HEK293 (cell line): ENCODE measurements at regions not wholly inside any gene's neighbourhood (a gene's known extent, or its start where the extent isn't known, plus 50 kb on each side); places are given as distances from the start of the nearest gene placed in this dataset.

Experiments used
- CTCF ChIA-PET: fragments of 350-600 bp; formaldehyde crosslinking; extraction: SDS; loops from one replicate; lab custom pipeline; 2021; ENCODE audit warnings: antibody characterized with exemption; lab: Yijun Ruan, JAX
- POLR2A ChIA-PET: fragments of 300-600 bp; formaldehyde crosslinking; extraction: SDS; loops from one replicate; lab custom pipeline; 2020; ENCODE audit warnings: antibody characterized with exemption, inconsistent platforms; lab: Yijun Ruan, JAX
- H3K27ac ChIP-seq: fragments of 200-500 bp; sonication (Bioruptor generic); 2 replicates; pipeline ENCODE4 v1.5.1; 2014; ENCODE audit warnings: low read depth, low read length, control low read depth, inconsistent platforms; ENCODE audit errors: extremely low read depth
- H3K36me3 ChIP-seq, 2 experiments: fragments of 200-500 bp in 1 of 2; sonication (Bioruptor generic) in 1 of 2; 1 replicate in 1 of 2; 2 replicates in 1 of 2; pipeline ENCODE4 v1.5.1; 2014 to 2017; ENCODE audit warnings: inconsistent platforms in 2 of 2, low read length in 2 of 2; ENCODE audit not compliant: control insufficient read depth in 2 of 2, insufficient read depth in 1 of 2
- H3K4me1 ChIP-seq: fragments of 200-500 bp; sonication (Bioruptor generic); 2 replicates; pipeline ENCODE4 v1.5.1; 2014; ENCODE audit warnings: mild to moderate bottlenecking, low read length, inconsistent platforms; ENCODE audit not compliant: control insufficient read depth, insufficient read depth
- H3K4me3 ChIP-seq: 2 replicates; pipeline ENCODE4 v1.5.1; 2011; ENCODE audit warnings: low read depth, mild to moderate bottlenecking, control low read depth, low read length, moderate library complexity
- H3K9me3 ChIP-seq: fragments of 200-500 bp; sonication (Bioruptor generic); 2 replicates; pipeline ENCODE4 v1.5.1; 2014; ENCODE audit warnings: low read depth, low read length, inconsistent platforms; ENCODE audit not compliant: control insufficient read depth, insufficient read depth
- BCL11B ChIP-seq: fragments of 450-650 bp; formaldehyde crosslinking; IDR thresholded peaks from 2 replicates; pipeline ENCODE4 v1.5.1; 2016; ENCODE audit warnings: low read depth, missing biosample characterization, missing genetic modification characterization
- CTCF ChIP-seq: fragments of 450-650 bp; formaldehyde crosslinking; IDR thresholded peaks from 2 replicates; pipeline ENCODE4 v1.5.1; 2016; ENCODE audit warnings: missing biosample characterization, missing genetic modification characterization
- EGR2 ChIP-seq: fragments of 450-650 bp; formaldehyde crosslinking; IDR thresholded peaks from 2 replicates; pipeline ENCODE4 v1.5.1; 2016; ENCODE audit warnings: low read depth, missing biosample characterization, missing genetic modification characterization
- KLF7 ChIP-seq: fragments of 450-650 bp; formaldehyde crosslinking; IDR thresholded peaks from 2 replicates; pipeline ENCODE4 v1.5.1; 2016; ENCODE audit warnings: missing biosample characterization, missing genetic modification characterization, borderline replicate concordance
- KLF8 ChIP-seq: fragments of 450-650 bp; formaldehyde crosslinking; IDR thresholded peaks from 2 replicates; pipeline ENCODE4 v1.5.1; 2016; ENCODE audit warnings: missing biosample characterization, missing genetic modification characterization
- SP2 ChIP-seq: fragments of 450-650 bp; formaldehyde crosslinking; IDR thresholded peaks from 2 replicates; pipeline ENCODE4 v1.5.1; 2016; ENCODE audit warnings: missing biosample characterization, missing genetic modification characterization
- ZIC2 ChIP-seq: fragments of 450-650 bp; formaldehyde crosslinking; IDR thresholded peaks from 2 replicates; pipeline ENCODE4 v1.5.1; 2016; ENCODE audit warnings: missing biosample characterization, missing genetic modification characterization
- ZNF10 ChIP-seq: fragments of 450-650 bp; formaldehyde crosslinking; IDR thresholded peaks from 2 replicates; pipeline ENCODE4 v1.5.1; 2017; ENCODE audit warnings: missing biosample characterization, missing genetic modification characterization
- ZNF184 ChIP-seq: fragments of 450-650 bp; IDR thresholded peaks from 2 replicates; pipeline ENCODE4 v1.5.1; 2018; ENCODE audit warnings: missing biosample characterization, mild to moderate bottlenecking, missing genetic modification characterization
- ZNF426 ChIP-seq: fragments of 450-650 bp; formaldehyde crosslinking; IDR thresholded peaks from 2 replicates; pipeline ENCODE4 v1.5.1; 2017; ENCODE audit warnings: missing biosample characterization, missing genetic modification characterization, mild to moderate bottlenecking, inconsistent platforms, moderate library complexity
- ZNF510 ChIP-seq: fragments of 450-650 bp; formaldehyde crosslinking; IDR thresholded peaks from 2 replicates; pipeline ENCODE4 v1.5.1; 2018; ENCODE audit warnings: mild to moderate bottlenecking, missing genetic modification characterization, missing biosample characterization; ENCODE audit not compliant: insufficient replicate concordance
- ZNF571 ChIP-seq: fragments of 450-650 bp; formaldehyde crosslinking; IDR thresholded peaks from 2 replicates; pipeline ENCODE4 v1.5.0; 2017; ENCODE audit warnings: missing biosample characterization, missing genetic modification characterization
- ZNF585B ChIP-seq: fragments of 450-650 bp; formaldehyde crosslinking; IDR thresholded peaks from 2 replicates; pipeline ENCODE4 v1.5.1; 2016; ENCODE audit warnings: missing biosample characterization, missing genetic modification characterization
- ZNF654 ChIP-seq: fragments of 450-650 bp; formaldehyde crosslinking; IDR thresholded peaks from 2 replicates; pipeline ENCODE4 v1.5.1; 2016; ENCODE audit warnings: low read depth, missing biosample characterization, missing genetic modification characterization
- ZNF660 ChIP-seq: fragments of 450-650 bp; IDR thresholded peaks from 2 replicates; pipeline ENCODE4 v1.5.1; 2018; ENCODE audit warnings: missing biosample characterization, mild to moderate bottlenecking, missing genetic modification characterization
- ZNF776 ChIP-seq: fragments of 450-650 bp; formaldehyde crosslinking; IDR thresholded peaks from 2 replicates; pipeline ENCODE4 v1.5.0; 2017; ENCODE audit warnings: missing biosample characterization, missing genetic modification characterization, borderline replicate concordance
- ZNF785 ChIP-seq: fragments of 450-650 bp; formaldehyde crosslinking; IDR thresholded peaks from 2 replicates; pipeline ENCODE4 v1.5.1; 2016; ENCODE audit warnings: missing biosample characterization, missing genetic modification characterization
- TF ChIP-seq, protein P1 (sequence below): fragments of 450-650 bp; formaldehyde crosslinking; IDR thresholded peaks from 2 replicates; pipeline ENCODE4 v1.5.1; 2016; ENCODE audit warnings: missing biosample characterization, missing genetic modification characterization, borderline replicate concordance
- TF ChIP-seq, protein P2 (sequence below): fragments of 450-650 bp; formaldehyde crosslinking; IDR thresholded peaks from 2 replicates; pipeline ENCODE4 v1.5.1; 2016; ENCODE audit warnings: missing biosample characterization, missing genetic modification characterization

DNA sequence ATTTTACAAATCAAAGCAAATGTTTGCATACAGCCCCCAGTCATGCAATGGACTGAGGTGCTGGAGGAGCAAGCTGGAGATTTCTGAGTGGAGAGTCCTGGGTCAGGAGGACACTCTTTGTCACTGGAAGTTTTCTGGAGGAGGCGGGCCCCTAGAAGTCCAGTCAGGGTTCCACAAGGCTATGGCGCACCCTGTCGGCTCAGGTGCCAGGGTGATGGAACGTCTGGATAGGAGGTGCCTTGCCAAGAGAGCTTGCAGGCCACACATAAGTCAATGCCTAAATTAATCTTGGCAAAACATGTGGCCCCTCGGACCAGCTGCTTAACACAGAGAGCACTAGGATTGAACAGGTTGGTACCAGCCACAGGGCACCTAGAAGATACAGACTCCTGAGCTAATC, 174.7 kb upstream of the CADM1 start:
- CTCF ChIA-PET = interaction anchor here (0.5 to 1.7 kb wide), 29 partner anchors 8 to 938 kb away, joined by 3 to 12 read pairs (median 3); partner anchors contain the start of gene CADM1
- POLR2A ChIA-PET = interaction anchor here (1.3 kb wide), 1 partner anchor 174 kb away, joined by 6 read pairs; the partner anchor contains the start of gene CADM1
- H3K9me3 ChIP-seq = no peaks in the 10 kb centered on the region

DNA sequence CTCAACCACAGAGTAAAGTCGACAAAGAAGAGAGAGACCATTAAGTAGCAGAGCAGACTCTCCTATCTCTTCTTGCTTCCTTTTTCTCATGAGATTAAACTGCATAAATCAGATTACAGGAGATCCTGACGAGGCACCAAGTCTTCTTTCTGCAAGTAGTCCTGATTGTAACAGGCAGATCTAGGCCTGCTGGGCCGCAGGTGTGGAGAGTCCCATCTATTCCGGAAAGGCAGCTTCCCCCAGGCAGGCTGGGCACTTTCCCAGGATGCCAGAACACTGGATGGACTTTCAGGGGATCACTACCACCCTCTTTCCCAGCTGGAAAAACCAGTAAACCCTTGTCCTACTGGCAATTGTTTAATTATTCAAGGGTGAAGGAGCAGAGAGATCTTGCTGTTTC, 173.0 kb upstream of the CADM1 start:
- CTCF ChIA-PET = interaction anchor here (0.6 kb wide), 1 partner anchor 354 kb away, joined by 4 read pairs; no protein-coding TSS in a partner anchor
- Histone ChIP-seq H3K9me3 (no peaks in the 10 kb centered on the region), H3K4me1 (no peaks in the 10 kb centered on the region), H3K27ac (no peak overlapping the region), H3K36me3 (no peaks in the 10 kb centered on the region)
- TF ChIP-seq KLF8 (no peak), ZNF510 (tag by site-specific recombination) (no peak), SP2 (tag by site-specific recombination) (no peak), ZNF785 (tag by site-specific recombination) (no peak), ZNF654 (tag by site-specific recombination) (no peak), ZNF776 (tag by site-specific recombination) (no peak), CTCF (tag by site-specific recombination) (no peak), EGR2 (tag by site-specific recombination) (no peak), BCL11B (tag by site-specific recombination) (no peak), ZIC2 (tag by site-specific recombination) (no peak), ZNF184 (no peak), ZNF426 (tag by site-specific recombination) (no peak), ZNF571 (no peak), ZNF10 (no peak), ZNF585B (tag by site-specific recombination) (no peak), ZNF660 (tag by site-specific recombination) (no peak), KLF7 (tag by site-specific recombination) (no peak)
- TF ChIP-seq, protein P1, sequence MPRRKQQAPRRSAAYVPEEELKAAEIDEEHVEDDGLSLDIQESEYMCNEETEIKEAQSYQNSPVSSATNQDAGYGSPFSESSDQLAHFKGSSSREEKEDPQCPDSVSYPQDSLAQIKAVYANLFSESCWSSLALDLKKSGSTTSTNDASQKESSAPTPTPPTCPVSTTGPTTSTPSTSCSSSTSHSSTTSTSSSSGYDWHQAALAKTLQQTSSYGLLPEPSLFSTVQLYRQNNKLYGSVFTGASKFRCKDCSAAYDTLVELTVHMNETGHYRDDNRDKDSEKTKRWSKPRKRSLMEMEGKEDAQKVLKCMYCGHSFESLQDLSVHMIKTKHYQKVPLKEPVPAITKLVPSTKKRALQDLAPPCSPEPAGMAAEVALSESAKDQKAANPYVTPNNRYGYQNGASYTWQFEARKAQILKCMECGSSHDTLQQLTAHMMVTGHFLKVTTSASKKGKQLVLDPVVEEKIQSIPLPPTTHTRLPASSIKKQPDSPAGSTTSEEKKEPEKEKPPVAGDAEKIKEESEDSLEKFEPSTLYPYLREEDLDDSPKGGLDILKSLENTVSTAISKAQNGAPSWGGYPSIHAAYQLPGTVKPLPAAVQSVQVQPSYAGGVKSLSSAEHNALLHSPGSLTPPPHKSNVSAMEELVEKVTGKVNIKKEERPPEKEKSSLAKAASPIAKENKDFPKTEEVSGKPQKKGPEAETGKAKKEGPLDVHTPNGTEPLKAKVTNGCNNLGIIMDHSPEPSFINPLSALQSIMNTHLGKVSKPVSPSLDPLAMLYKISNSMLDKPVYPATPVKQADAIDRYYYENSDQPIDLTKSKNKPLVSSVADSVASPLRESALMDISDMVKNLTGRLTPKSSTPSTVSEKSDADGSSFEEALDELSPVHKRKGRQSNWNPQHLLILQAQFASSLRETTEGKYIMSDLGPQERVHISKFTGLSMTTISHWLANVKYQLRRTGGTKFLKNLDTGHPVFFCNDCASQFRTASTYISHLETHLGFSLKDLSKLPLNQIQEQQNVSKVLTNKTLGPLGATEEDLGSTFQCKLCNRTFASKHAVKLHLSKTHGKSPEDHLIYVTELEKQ = no peak
- TF ChIP-seq, all 188 proteins: peak for 0
- H3K4me3 ChIP-seq = no peak overlapping the region
- POLR2A ChIA-PET = interaction anchor here (1.8 kb wide), 1 partner anchor 173 kb away, joined by 7 read pairs; the partner anchor contains the start of gene CADM1

More for the DNA sequence above, 174.7 kb upstream of the CADM1 start:
- H3K36me3 ChIP-seq = no peaks in the 10 kb centered on the region
- no peaks in the 10 kb centered on the region for H3K4me1 ChIP-seq
- H3K4me3 ChIP-seq = no peak overlapping the region
- no peak overlapping the region for H3K27ac ChIP-seq
- TF ChIP-seq, protein P2, sequence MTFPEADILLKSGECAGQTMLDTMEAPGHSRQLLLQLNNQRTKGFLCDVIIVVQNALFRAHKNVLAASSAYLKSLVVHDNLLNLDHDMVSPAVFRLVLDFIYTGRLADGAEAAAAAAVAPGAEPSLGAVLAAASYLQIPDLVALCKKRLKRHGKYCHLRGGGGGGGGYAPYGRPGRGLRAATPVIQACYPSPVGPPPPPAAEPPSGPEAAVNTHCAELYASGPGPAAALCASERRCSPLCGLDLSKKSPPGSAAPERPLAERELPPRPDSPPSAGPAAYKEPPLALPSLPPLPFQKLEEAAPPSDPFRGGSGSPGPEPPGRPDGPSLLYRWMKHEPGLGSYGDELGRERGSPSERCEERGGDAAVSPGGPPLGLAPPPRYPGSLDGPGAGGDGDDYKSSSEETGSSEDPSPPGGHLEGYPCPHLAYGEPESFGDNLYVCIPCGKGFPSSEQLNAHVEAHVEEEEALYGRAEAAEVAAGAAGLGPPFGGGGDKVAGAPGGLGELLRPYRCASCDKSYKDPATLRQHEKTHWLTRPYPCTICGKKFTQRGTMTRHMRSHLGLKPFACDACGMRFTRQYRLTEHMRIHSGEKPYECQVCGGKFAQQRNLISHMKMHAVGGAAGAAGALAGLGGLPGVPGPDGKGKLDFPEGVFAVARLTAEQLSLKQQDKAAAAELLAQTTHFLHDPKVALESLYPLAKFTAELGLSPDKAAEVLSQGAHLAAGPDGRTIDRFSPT (tag by site-specific recombination) = no peak
- TF ChIP-seq ZNF654 (tag by site-specific recombination) = peak; percentile 52
